ENCODE measurements at regions not wholly inside any gene's neighbourhood (a gene's known extent, or its start where the extent isn't known, plus 50 kb on each side); places are given as distances from the start of the nearest gene placed in this dataset.

DNA sequence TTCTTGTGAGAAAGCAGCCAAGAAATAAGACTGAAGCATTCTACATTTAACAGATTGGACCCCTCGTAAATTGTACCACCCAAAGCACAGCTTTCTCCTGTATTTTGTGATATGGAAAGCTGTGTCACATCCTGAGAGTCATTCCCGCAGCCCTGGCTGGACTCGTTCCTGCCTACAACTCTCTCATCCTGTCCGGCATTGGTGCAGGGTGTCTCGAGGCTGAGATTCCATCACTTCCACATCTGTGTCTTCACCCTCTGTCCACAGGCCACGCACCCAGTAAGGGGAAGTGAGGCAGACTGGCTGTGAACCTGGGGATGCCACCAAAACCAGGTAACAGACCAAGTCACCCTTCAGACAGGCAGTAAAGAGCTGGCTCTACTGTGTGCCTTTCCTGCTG, 146.2 kb upstream of the KLF6 start:
- POLR2A ChIA-PET (ENCODE audit: low non-redundant PET), result no interaction called here
- no peak overlapping the region for H3K27ac ChIP-seq
- DNase-seq (ENCODE audit: low spot score), result no peak
- CTCF ChIA-PET, result interaction anchor here (0.7 to 1.1 kb wide), 3 partner anchors 19 to 102 kb away, joined by 3 read pairs; no protein-coding TSS in a partner anchor
- TF ChIP-seq, protein P1, sequence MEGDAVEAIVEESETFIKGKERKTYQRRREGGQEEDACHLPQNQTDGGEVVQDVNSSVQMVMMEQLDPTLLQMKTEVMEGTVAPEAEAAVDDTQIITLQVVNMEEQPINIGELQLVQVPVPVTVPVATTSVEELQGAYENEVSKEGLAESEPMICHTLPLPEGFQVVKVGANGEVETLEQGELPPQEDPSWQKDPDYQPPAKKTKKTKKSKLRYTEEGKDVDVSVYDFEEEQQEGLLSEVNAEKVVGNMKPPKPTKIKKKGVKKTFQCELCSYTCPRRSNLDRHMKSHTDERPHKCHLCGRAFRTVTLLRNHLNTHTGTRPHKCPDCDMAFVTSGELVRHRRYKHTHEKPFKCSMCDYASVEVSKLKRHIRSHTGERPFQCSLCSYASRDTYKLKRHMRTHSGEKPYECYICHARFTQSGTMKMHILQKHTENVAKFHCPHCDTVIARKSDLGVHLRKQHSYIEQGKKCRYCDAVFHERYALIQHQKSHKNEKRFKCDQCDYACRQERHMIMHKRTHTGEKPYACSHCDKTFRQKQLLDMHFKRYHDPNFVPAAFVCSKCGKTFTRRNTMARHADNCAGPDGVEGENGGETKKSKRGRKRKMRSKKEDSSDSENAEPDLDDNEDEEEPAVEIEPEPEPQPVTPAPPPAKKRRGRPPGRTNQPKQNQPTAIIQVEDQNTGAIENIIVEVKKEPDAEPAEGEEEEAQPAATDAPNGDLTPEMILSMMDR (conservative IDR thresholded peaks at IDR 0.05; ENCODE audit: low read depth), result no peak

DNA sequence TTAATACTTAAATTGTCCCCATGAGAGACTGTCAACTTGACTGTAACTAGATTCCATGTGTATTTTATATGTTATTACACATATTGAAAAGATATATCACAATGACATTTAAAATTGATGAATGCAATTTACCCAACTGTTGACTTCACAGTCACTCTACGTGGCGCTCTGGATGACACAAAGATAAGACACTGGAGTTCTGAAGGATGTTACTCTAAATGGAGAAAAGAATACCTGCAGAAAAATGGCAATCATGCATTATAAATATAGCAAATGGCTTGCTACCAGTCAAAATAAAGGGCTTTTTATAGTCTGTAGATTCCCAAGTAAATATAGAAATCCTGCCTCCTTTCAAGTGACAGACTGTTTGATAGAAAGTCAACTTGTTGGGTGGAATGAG, 143.6 kb upstream of the KLF6 start:
- no peak for DNase-seq (ENCODE audit: low spot score)
- POLR2A ChIA-PET (ENCODE audit: low non-redundant PET), result no interaction called here
- CTCF ChIA-PET, result no interaction called here
- H3K27ac ChIP-seq, result no peak overlapping the region
- TF ChIP-seq, protein P1 (conservative IDR thresholded peaks at IDR 0.05; ENCODE audit: low read depth), result no peak

DNA sequence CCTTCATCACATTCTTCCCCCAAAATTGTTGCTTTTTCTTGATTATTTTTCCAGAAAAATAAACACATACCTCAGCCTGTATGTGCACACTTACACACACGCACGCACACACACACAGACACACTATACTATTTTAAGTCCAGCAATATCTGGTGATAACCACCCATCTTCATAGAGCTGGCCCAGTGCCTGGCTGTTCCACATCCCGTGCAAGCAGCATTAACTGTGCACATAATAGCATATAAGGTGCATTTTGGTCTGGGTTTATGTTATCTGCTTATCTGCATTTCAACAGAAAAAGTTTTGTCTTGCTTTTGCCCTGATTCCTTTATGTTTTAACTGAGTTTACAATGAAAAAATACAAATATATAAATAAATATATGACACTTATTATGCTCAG, 143.1 kb upstream of the KLF6 start:
- no peak for DNase-seq (ENCODE audit: low spot score)
- H3K27ac ChIP-seq, result no peak overlapping the region
- TF ChIP-seq, protein P1 (conservative IDR thresholded peaks at IDR 0.05; ENCODE audit: low read depth), result no peak
- POLR2A ChIA-PET (ENCODE audit: low non-redundant PET), result no interaction called here
- CTCF ChIA-PET, result no interaction called here

DNA sequence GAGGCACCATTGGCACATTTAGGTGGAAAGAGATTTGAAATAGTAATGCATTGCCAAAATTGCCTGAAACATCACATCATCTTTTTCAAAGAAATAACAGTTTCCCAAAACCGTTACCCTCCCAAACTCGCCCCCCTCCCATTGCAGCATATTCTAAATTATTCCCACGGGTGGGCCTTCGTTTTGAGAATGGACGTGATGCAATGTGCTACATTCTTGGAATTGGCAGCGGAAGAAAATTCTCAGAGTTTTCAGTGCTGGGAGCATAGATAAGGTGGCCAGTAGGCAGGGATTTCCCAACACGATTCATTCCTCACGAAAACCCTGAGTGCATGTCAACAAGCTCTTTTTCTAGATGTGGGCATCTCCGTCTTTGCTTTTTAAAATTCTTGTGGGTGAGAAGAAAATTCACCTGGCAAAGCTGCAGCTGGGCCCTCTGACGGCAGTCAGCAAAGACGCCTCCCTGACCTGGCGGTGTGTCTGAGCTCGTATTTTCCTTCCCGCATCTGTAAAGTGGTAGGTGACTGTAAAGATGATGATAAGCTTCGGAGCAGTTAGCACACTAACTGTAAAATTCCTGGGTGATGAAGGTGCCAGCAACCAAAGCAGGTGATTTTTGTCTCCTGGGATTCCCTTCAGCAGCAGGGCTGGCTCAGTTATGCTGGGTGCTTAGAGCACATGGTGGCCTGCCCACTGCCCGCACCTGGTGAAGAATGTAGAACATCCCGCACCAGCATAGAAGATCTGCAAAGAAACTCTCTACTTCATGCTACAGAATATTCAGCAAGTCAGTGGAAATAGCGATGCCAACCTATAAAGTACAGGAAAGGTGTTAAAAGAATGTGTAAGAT, 141.9 kb upstream of the KLF6 start:
- no peak for DNase-seq (ENCODE audit: low spot score)
- ChIA-PET POLR2A (ENCODE audit: low non-redundant PET) (no interaction called here), CTCF (no interaction called here)
- no peak overlapping the region for H3K27ac ChIP-seq
- TF ChIP-seq, protein P1 (conservative IDR thresholded peaks at IDR 0.05; ENCODE audit: low read depth), result no peak

DNA sequence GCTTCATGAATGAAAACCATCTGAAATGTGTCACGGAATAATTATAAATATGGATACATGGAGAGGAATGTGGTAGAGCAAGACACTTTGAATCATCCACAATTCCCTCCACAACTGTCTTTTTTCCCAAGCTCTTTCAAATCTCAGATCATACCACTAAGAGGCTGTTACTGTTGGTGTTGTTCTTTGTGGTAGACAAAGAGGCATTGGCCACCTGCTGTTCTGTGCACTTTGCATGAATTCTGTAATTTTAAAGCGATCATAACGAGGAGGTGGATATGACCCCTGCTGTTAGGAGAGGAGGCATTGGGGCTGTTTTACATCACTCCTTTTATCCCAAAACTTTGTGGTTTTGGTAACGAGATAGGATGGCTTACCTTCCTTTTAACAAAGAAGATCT, 141.2 kb upstream of the KLF6 start:
- TF ChIP-seq, protein P1 (conservative IDR thresholded peaks at IDR 0.05; ENCODE audit: low read depth), result no peak
- no peak for DNase-seq (ENCODE audit: low spot score)
- no peak overlapping the region for H3K27ac ChIP-seq
- CTCF ChIA-PET, result no interaction called here
- POLR2A ChIA-PET (ENCODE audit: low non-redundant PET), result interaction anchor here (0.7 kb wide), 1 partner anchor 142 kb away, joined by 4 read pairs; no protein-coding TSS in a partner anchor

DNA sequence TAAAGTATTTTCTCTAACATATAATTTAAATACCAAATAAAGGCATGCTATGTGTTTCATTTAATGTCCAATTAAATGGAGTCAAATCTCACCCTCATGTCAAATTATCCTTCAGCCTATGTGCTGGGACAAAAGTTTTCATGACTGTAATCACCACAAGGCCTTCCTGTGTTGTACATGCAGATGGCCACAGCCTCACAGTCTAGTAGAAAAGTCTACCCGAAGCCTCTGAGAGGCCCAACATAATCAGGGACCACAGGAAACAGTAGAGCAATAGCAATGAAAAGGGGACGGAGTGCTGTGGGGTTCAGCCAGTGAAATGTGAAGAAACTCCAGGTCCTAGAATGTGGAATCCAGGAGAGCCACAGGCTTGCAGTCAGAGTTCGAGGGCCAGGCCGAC, 140.2 kb upstream of the KLF6 start:
- DNase-seq (ENCODE audit: low spot score), result no peak
- CTCF ChIA-PET, result no interaction called here
- POLR2A ChIA-PET (ENCODE audit: low non-redundant PET), result no interaction called here
- H3K27ac ChIP-seq, result peak overlapping the region; percentile 21; the same call in 1 of the 2 replicates
- TF ChIP-seq, protein P1 (conservative IDR thresholded peaks at IDR 0.05; ENCODE audit: low read depth), result no peak

Data from RWPE1 (cell line).